HEK293T (cell line): ENCODE measurements at regions not wholly inside any gene's neighbourhood (a gene's known extent, or its start where the extent isn't known, plus 50 kb on each side); places are given as distances from the start of the nearest gene placed in this dataset.

ENCODE experiments used
- BHLHE40 ChIP-seq: fragments of 450-650 bp; IDR thresholded peaks from 2 replicates; pipeline ENCODE4 v1.6.1; 2016; ENCODE audit warnings: mild to moderate bottlenecking, moderate library complexity, borderline replicate concordance
- ELF4 ChIP-seq: fragments of 450-650 bp; IDR thresholded peaks from 2 replicates; pipeline ENCODE4 v1.6.1; 2017; ENCODE audit warnings: antibody characterized with exemption
- FOXA1 ChIP-seq: fragments of 450-650 bp; IDR thresholded peaks from 2 replicates; pipeline ENCODE4 v1.6.1; 2016; ENCODE audit warnings: mild to moderate bottlenecking
- FOXK2 ChIP-seq: fragments of 450-650 bp; IDR thresholded peaks from 2 replicates; pipeline ENCODE4 v1.6.1; 2016; ENCODE audit warnings: mild to moderate bottlenecking
- FOXM1 ChIP-seq: fragments of 450-650 bp; IDR thresholded peaks from 2 replicates; pipeline ENCODE4 v1.6.1; 2017; ENCODE audit warnings: mild to moderate bottlenecking, borderline replicate concordance
- HDGF ChIP-seq: fragments of 450-650 bp; IDR thresholded peaks from 2 replicates; pipeline ENCODE4 v1.6.1; 2017; ENCODE audit warnings: antibody characterized with exemption, borderline replicate concordance
- L3MBTL2 ChIP-seq: fragments of 450-650 bp; conservative IDR thresholded peaks from 2 replicates; pipeline ENCODE4 v1.6.1; 2016; ENCODE audit warnings: mild to moderate bottlenecking
- LEF1 ChIP-seq: fragments of 450-650 bp; IDR thresholded peaks from 2 replicates; pipeline ENCODE4 v1.6.1; 2017; ENCODE audit warnings: mild to moderate bottlenecking, borderline replicate concordance
- SP1 ChIP-seq: fragments of 450-650 bp; IDR thresholded peaks from 2 replicates; pipeline ENCODE4 v1.6.1; 2017
- SUZ12 ChIP-seq: fragments of 450-650 bp; IDR thresholded peaks from 2 replicates; pipeline ENCODE4 v1.6.1; 2016; ENCODE audit warnings: mild to moderate bottlenecking
- TARDBP ChIP-seq: fragments of 450-650 bp; IDR thresholded peaks from 2 replicates; pipeline ENCODE4 v1.6.1; 2016
- ZNF384 ChIP-seq: fragments of 450-650 bp; IDR thresholded peaks from 2 replicates; pipeline ENCODE4 v1.6.1; 2016
- TF ChIP-seq, protein P1 (sequence below): fragments of 450-650 bp; IDR thresholded peaks from 2 replicates; pipeline ENCODE4 v1.6.1; 2016

DNA sequence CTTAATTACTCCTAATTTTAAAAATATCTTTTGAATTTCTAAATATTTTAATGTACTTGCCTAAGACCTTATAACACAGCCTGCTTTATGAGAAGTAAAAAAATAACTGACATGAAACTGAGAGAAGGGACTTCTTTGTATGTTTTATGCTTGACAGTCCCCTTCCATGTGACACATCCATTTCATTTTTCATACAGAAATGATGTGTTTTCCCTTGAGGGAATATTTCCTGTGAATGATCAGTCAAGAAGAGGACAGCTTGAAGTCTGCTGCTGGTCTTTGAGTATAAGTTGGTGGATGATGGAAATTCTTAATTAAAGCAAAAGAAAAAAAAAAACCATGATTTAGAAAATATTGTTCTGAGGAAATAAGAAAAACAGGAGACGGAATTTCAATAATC lies 230.4 kb upstream of the KLHL1 start:
- TF ChIP-seq SP1 = no peak
- TF ChIP-seq, protein P1, sequence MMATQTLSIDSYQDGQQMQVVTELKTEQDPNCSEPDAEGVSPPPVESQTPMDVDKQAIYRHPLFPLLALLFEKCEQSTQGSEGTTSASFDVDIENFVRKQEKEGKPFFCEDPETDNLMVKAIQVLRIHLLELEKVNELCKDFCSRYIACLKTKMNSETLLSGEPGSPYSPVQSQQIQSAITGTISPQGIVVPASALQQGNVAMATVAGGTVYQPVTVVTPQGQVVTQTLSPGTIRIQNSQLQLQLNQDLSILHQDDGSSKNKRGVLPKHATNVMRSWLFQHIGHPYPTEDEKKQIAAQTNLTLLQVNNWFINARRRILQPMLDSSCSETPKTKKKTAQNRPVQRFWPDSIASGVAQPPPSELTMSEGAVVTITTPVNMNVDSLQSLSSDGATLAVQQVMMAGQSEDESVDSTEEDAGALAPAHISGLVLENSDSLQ = no peak
- TF ChIP-seq TARDBP = no peak
- TF ChIP-seq FOXM1 = no peak
- TF ChIP-seq ZNF384 = no peak
- no peak for TF ChIP-seq SUZ12
- TF ChIP-seq FOXA1 = no peak
- TF ChIP-seq L3MBTL2 = no peak
- TF ChIP-seq LEF1 = no peak
- TF ChIP-seq HDGF = no peak
- TF ChIP-seq ELF4 = no peak
- TF ChIP-seq BHLHE40 = no peak
- TF ChIP-seq FOXK2 = no peak
